ENCODE measurements at regions not wholly inside any gene's neighbourhood (a gene's known extent, or its start where the extent isn't known, plus 50 kb on each side); places are given as distances from the start of the nearest gene placed in this dataset.

- Histone ChIP-seq H3K4me1 (ENCODE audit: insufficient read depth, low read length, poor library complexity, severe bottlenecking) (no peaks in the 10 kb centered on the region), H3K4me3 (ENCODE audit: low read length, poor library complexity, severe bottlenecking) (no peak overlapping the region), H3K4me2 (ENCODE audit: low read depth, low read length, poor library complexity, severe bottlenecking) (no peak overlapping the region), H3K9me2 (replicated peaks; ENCODE audit: low read depth, low read length) (no peaks in the 10 kb centered on the region), H3K9me3 (ENCODE audit: insufficient read depth, low read depth, low read length) (no peaks in the 10 kb centered on the region), H4K20me1 (ENCODE audit: insufficient read depth, low read length, poor library complexity, severe bottlenecking) (no peaks in the 10 kb centered on the region), H3K36me3 (ENCODE audit: insufficient read depth, low read length) (no peaks in the 10 kb centered on the region), H2AFZ (ENCODE audit: low read length) (no peak overlapping the region), H3F3A (ENCODE audit: low read depth) (no peaks in the 10 kb centered on the region), H3K27me3 (ENCODE audit: insufficient read depth, low read length, poor library complexity, severe bottlenecking) (no peaks in the 10 kb centered on the region), H3K79me2 (ENCODE audit: insufficient read depth, low read length) (no peaks in the 10 kb centered on the region), H3K9ac (ENCODE audit: low read depth, low read length, poor library complexity, severe bottlenecking) (no peak overlapping the region)
- TF ChIP-seq CTCF (conservative IDR thresholded peaks at IDR 0.05; ENCODE audit: low read length) (no peak), EZH2phosphoT487 (IDR thresholded peaks at IDR 0.05; ENCODE audit: borderline replicate concordance) (no peak)
These were observed 218.0 kb upstream of the SERP2 start for GRCh38 chr13:44155422-44156293.

DNA sequence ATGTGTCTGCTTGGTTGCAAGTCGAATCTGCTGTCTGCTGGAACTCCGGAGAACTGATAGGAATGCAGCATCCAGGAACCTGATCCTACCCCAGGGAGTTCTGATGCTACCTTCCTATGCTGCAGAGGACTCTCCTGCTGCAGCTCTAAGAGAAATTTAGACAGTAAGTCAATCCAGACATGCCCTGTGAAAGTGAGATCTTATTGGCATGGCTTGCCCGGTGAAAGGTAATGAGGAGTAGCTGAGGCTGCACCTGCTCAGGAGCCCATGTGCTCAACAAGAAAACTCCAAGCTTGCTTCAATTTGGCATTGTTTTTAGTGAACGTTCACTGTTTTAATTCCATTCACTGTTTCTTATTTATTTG lies 217.3 kb upstream of the SERP2 start:
- H3K4me1 ChIP-seq (ENCODE audit: insufficient read depth, low read length, poor library complexity, severe bottlenecking): no peaks in the 10 kb centered on the region
- no peaks in the 10 kb centered on the region for H3F3A ChIP-seq (ENCODE audit: low read depth)
- no peak overlapping the region for H3K4me2 ChIP-seq (ENCODE audit: low read depth, low read length, poor library complexity, severe bottlenecking)
- H3K4me3 ChIP-seq (ENCODE audit: low read length, poor library complexity, severe bottlenecking): no peak overlapping the region
- H3K9ac ChIP-seq (ENCODE audit: low read depth, low read length, poor library complexity, severe bottlenecking): no peak overlapping the region
- H3K9me3 ChIP-seq (ENCODE audit: insufficient read depth, low read depth, low read length): no peaks in the 10 kb centered on the region
- no peak overlapping the region for H2AFZ ChIP-seq (ENCODE audit: low read length)
- H3K79me2 ChIP-seq (ENCODE audit: insufficient read depth, low read length): no peaks in the 10 kb centered on the region
- H3K36me3 ChIP-seq (ENCODE audit: insufficient read depth, low read length): no peaks in the 10 kb centered on the region
- no peaks in the 10 kb centered on the region for H3K9me2 ChIP-seq (replicated peaks; ENCODE audit: low read depth, low read length)
- TF ChIP-seq CTCF (conservative IDR thresholded peaks at IDR 0.05; ENCODE audit: low read length) (no peak), EZH2phosphoT487 (IDR thresholded peaks at IDR 0.05; ENCODE audit: borderline replicate concordance) (no peak)
- no peaks in the 10 kb centered on the region for H4K20me1 ChIP-seq (ENCODE audit: insufficient read depth, low read length, poor library complexity, severe bottlenecking)
- no peaks in the 10 kb centered on the region for H3K27me3 ChIP-seq (ENCODE audit: insufficient read depth, low read length, poor library complexity, severe bottlenecking)

- H3K36me3 ChIP-seq (ENCODE audit: insufficient read depth, low read length): no peaks in the 10 kb centered on the region
- no peaks in the 10 kb centered on the region for H3K27me3 ChIP-seq (ENCODE audit: insufficient read depth, low read length, poor library complexity, severe bottlenecking)
- H3K9me3 ChIP-seq (ENCODE audit: insufficient read depth, low read depth, low read length): no peaks in the 10 kb centered on the region
- no peaks in the 10 kb centered on the region for H3K9me2 ChIP-seq (replicated peaks; ENCODE audit: low read depth, low read length)
- no peak overlapping the region for H3K4me2 ChIP-seq (ENCODE audit: low read depth, low read length, poor library complexity, severe bottlenecking)
- H3K4me3 ChIP-seq (ENCODE audit: low read length, poor library complexity, severe bottlenecking): no peak overlapping the region
- H3K4me1 ChIP-seq (ENCODE audit: insufficient read depth, low read length, poor library complexity, severe bottlenecking): no peaks in the 10 kb centered on the region
- H3K79me2 ChIP-seq (ENCODE audit: insufficient read depth, low read length): no peaks in the 10 kb centered on the region
- H4K20me1 ChIP-seq (ENCODE audit: insufficient read depth, low read length, poor library complexity, severe bottlenecking): no peaks in the 10 kb centered on the region
- H3F3A ChIP-seq (ENCODE audit: low read depth): no peaks in the 10 kb centered on the region
- no peak overlapping the region for H2AFZ ChIP-seq (ENCODE audit: low read length)
- TF ChIP-seq EZH2phosphoT487 (IDR thresholded peaks at IDR 0.05; ENCODE audit: borderline replicate concordance) (no peak), CTCF (conservative IDR thresholded peaks at IDR 0.05; ENCODE audit: low read length) (no peak)
- no peak overlapping the region for H3K9ac ChIP-seq (ENCODE audit: low read depth, low read length, poor library complexity, severe bottlenecking)
These were observed 216.0 kb upstream of the SERP2 start for GRCh38 chr13:44157606-44158005.
